HEK293T (cell line): ENCODE measurements at regions not wholly inside any gene's neighbourhood (a gene's known extent, or its start where the extent isn't known, plus 50 kb on each side); places are given as distances from the start of the nearest gene placed in this dataset.

Experiments used
- BHLHE40 ChIP-seq: fragments of 450-650 bp; IDR thresholded peaks from 2 replicates; pipeline ENCODE4 v1.6.1; 2016; ENCODE audit warnings: mild to moderate bottlenecking, moderate library complexity, borderline replicate concordance
- FOXK2 ChIP-seq: fragments of 450-650 bp; IDR thresholded peaks from 2 replicates; pipeline ENCODE4 v1.6.1; 2016; ENCODE audit warnings: mild to moderate bottlenecking
- FOXM1 ChIP-seq: fragments of 450-650 bp; IDR thresholded peaks from 2 replicates; pipeline ENCODE4 v1.6.1; 2017; ENCODE audit warnings: mild to moderate bottlenecking, borderline replicate concordance
- HDGF ChIP-seq: fragments of 450-650 bp; IDR thresholded peaks from 2 replicates; pipeline ENCODE4 v1.6.1; 2017; ENCODE audit warnings: antibody characterized with exemption, borderline replicate concordance
- SP1 ChIP-seq: fragments of 450-650 bp; IDR thresholded peaks from 2 replicates; pipeline ENCODE4 v1.6.1; 2017
- SUZ12 ChIP-seq: fragments of 450-650 bp; IDR thresholded peaks from 2 replicates; pipeline ENCODE4 v1.6.1; 2016; ENCODE audit warnings: mild to moderate bottlenecking

DNA sequence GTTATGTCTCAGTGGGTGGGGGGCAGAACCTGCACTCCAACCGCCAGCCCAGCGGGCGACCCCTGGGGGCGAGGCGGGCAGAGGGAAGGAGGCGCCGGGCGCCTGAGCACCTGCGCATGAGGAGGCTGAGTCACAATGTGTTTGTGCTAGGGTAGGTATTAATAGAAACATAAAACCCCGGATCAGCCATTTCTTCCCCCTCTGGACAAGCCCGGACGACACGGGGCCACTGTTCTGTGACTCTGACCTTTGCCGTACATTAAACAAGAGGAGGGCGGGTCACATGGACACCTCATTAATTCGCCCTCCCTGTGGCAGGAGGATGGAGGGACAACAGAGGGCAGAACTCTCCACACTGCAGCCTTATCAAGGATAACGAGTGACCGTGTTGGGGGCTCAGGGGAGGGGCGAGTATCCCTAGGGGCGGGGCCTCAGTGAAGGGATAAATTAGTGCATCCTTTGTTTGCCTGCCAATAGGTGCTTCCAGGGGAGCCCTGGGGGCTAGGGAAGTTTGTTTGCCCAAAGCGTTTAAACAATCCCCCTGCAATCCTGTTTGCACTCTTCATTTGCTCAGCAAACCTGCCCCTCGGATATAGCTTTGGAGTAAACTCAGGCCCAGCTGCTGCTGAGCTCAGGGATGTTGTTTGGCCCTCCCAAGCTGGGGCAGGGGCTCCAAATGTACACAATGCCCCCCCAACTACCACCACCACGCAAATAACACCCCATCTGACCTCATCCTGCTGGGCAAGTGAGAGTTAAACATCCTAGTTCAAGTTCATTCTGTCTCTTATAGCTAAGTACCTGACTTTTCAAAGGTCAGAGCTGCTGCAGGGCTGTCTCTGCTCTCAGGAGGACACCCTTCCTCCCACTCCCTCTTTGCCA lies 171.2 kb upstream of the GLI2 start:
- TF ChIP-seq HDGF = no peak
- TF ChIP-seq SUZ12 = no peak
- no peak for TF ChIP-seq FOXK2
- no peak for TF ChIP-seq FOXM1
- TF ChIP-seq SP1 = no peak
- no peak for TF ChIP-seq BHLHE40
